ENCODE measurements at regions not wholly inside any gene's neighbourhood (a gene's known extent, or its start where the extent isn't known, plus 50 kb on each side); places are given as distances from the start of the nearest gene placed in this dataset.

DNA sequence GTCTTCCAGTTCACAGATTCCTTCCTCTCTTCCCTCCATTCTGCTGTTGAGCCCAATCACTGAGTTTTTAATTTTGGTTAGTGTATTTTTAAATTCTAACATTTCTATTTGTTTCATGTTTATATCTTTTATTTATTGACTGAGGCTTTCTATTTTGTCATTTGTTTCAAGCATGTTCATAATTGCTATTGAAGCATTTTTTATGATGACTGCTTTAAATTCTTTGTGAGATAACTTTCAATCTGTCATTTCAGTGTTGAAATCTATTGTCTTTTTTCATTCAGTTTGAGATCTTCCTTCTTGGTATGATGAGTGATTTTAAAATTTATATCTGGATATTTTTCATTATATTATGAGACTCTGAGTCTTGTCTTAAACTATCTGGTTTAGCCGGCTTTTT lies 192.3 kb downstream of the RPLP1 start:
- ChIA-PET CTCF (no interaction called here), POLR2A (no interaction called here)
- TF ChIP-seq, protein P1, sequence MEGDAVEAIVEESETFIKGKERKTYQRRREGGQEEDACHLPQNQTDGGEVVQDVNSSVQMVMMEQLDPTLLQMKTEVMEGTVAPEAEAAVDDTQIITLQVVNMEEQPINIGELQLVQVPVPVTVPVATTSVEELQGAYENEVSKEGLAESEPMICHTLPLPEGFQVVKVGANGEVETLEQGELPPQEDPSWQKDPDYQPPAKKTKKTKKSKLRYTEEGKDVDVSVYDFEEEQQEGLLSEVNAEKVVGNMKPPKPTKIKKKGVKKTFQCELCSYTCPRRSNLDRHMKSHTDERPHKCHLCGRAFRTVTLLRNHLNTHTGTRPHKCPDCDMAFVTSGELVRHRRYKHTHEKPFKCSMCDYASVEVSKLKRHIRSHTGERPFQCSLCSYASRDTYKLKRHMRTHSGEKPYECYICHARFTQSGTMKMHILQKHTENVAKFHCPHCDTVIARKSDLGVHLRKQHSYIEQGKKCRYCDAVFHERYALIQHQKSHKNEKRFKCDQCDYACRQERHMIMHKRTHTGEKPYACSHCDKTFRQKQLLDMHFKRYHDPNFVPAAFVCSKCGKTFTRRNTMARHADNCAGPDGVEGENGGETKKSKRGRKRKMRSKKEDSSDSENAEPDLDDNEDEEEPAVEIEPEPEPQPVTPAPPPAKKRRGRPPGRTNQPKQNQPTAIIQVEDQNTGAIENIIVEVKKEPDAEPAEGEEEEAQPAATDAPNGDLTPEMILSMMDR (IDR thresholded peaks at IDR 0.05; ENCODE audit: control extremely low read depth, extremely low read depth, low read depth, missing control alignments) = no peak
- no peak for DNase-seq (ENCODE audit: extremely low spot score)

DNA sequence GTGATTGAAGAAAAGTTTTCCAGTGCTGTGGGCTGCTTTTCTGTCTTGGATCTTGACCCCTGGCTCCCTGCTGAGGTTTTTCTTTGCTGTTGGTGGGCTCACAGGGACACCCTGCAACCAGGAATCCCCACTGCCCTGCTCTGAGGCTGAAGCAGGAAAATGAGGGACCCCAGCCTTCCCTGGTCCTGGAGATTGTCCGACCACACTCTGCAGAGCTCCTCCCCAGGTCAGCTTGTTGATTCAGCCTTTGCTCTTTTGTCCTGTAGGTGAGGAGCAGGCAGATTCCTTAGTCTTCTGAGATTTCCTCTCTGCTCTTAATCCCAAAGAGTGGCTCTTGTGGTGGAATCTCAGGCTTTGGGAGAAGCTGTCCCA lies 194.5 kb downstream of the RPLP1 start:
- ChIA-PET POLR2A (no interaction called here), CTCF (interaction anchor here (1.3 kb wide), 1 partner anchor 16 kb away, joined by 3 read pairs; no protein-coding TSS in a partner anchor)
- DNase-seq (ENCODE audit: extremely low spot score) = no peak

DNA sequence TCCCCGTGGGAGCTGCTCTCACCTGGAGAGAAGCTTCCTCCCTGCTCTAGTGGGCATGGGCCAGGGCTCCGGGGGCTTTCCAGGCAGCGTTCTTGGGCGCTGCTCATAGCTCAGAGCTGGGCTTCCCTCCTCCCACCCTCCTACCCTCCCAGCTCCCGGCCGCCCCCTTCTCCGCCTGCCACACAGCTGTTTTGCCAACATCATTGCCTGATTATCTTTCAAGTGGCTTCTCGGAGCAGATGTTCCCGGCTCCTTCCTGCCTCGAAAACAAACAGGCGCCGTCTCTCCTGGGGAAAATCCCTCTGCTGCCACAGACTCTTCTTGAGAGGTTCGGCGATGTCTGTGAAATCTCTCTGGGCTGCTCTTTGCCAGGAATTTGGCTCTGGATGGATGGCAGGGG lies 195.6 kb downstream of the RPLP1 start:
- ChIA-PET POLR2A (no interaction called here), CTCF (no interaction called here)
- TF ChIP-seq, protein P1 (IDR thresholded peaks at IDR 0.05; ENCODE audit: control extremely low read depth, extremely low read depth, low read depth, missing control alignments) = no peak
- DNase-seq (ENCODE audit: extremely low spot score) = no peak

More for the DNA sequence above, 194.5 kb downstream of the RPLP1 start:
- TF ChIP-seq, protein P1 (IDR thresholded peaks at IDR 0.05; ENCODE audit: control extremely low read depth, extremely low read depth, low read depth, missing control alignments) = no peak

DNA sequence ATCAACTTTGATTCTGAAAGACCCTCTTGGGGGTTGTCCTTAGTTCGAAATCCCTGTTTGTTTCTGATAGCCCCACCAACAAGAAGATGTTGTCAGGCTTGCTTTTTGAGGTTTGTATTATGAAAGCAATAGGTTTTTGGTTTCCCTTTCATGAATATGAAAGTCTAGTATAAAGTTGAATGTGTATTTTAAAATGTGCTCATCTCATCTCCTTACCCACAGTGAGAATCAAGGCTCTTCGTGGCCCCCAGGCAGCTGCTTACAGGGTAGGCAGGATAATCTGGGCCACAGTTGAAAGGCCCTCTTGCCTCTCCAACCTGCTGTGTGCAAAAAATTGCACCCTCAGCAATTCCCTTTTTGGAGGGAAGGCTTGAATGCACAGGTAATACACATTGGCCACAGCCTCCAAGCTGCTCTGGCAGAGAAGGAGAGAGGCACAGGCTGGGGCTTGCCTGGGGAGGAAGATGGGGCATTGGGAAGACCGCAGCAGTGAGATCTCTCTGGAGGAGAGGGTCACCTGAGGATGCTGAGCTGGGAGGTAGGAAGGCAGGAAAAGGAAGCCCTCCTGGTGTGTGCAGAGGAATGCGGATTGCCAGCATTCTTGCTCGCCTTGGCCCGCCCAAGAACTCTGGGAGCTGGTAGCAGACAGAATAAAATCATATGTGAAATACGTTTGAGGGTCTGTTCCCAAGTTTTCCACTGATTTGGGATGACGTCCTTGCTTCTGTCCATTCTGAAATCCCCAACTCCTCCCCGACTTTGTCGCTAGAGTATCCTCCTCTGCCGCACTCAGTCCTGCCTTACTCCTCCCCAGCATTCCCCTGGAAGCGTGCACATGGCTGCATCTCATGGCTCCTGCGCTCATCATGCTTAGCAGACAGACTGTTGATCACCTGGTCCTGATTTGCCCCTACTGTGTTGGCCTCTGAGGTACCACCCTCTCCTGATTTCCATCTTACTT lies 196.4 kb downstream of the RPLP1 start:
- TF ChIP-seq, protein P1 (IDR thresholded peaks at IDR 0.05; ENCODE audit: control extremely low read depth, extremely low read depth, low read depth, missing control alignments) = no peak
- DNase-seq (ENCODE audit: extremely low spot score) = no peak
- ChIA-PET POLR2A (no interaction called here), CTCF (interaction anchor here (0.6 kb wide), 1 partner anchor 173 kb away, joined by 3 read pairs; no protein-coding TSS in a partner anchor)

DNA sequence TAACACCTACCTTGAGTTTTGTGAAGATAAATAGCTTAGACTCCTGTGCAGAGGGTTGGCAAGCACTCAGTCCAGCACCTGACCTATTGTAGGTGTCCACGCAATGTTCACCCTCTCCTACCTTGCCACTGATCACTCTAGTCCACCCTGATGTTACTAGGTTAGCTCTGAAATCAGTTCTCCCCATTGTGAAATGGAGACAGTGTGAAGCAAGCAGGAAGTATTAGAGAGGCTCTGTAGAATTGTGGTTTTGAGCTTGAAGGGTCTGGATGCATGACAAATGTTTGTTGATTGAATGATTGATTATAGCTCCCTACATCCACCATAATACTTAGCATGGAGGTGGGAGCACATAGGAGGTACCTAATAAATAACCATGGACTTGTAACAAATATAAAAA lies 199.7 kb downstream of the RPLP1 start:
- ChIA-PET POLR2A (no interaction called here), CTCF (interaction anchor here (1.3 kb wide), 1 partner anchor 17 kb away, joined by 4 read pairs; no protein-coding TSS in a partner anchor)
- peak; percentile 3 for DNase-seq (ENCODE audit: extremely low spot score)
- TF ChIP-seq, protein P1 (IDR thresholded peaks at IDR 0.05; ENCODE audit: control extremely low read depth, extremely low read depth, low read depth, missing control alignments) = no peak

DNA sequence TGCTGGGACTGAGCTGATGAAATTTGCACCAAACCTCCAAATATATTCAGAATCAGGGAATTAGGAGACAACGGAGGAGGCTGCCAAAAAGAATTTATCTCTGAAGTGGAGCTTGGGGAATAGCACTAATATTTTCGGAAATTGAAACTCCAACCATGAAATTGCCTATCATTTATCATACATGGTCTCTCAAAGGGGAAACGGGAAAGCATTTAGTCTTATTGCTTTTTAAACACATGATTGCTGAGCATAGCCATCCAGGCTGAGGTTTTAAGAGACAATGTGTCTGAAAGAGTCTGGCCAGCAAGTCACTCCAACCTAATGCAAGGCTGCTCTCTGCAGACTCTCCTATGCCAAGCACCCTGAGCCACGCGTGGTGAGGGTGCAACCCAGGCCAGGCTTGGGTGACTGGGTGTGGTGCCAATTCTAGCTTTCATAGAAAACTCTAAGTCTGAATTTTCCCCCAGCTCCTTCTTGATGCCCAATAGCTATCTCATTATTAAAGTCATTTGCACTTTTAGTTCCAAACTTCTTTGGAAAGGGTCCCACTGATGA lies 200.2 kb downstream of the RPLP1 start:
- DNase-seq (ENCODE audit: extremely low spot score) = no peak
- POLR2A ChIA-PET = no interaction called here
- TF ChIP-seq, protein P1 (IDR thresholded peaks at IDR 0.05; ENCODE audit: control extremely low read depth, extremely low read depth, low read depth, missing control alignments) = no peak
- CTCF ChIA-PET = interaction anchor here (1.3 kb wide), 1 partner anchor 16 kb away, joined by 4 read pairs; no protein-coding TSS in a partner anchor

Data from GM10248 (cell line).